Neuron (in vitro differentiated cells): ENCODE measurements at regions not wholly inside any gene's neighbourhood (a gene's known extent, or its start where the extent isn't known, plus 50 kb on each side); places are given as distances from the start of the nearest gene placed in this dataset.

Experiments
- H2AFZ ChIP-seq: one replicate; pipeline ENCODE4 v1.6.1; 2013; ENCODE audit warnings: low read depth, mild to moderate bottlenecking, inconsistent platforms, low read length, moderate library complexity
- H3K27me3 ChIP-seq: one replicate; pipeline ENCODE4 v1.6.1; 2013; ENCODE audit warnings: low read length; ENCODE audit not compliant: insufficient read depth
- H3K36me3 ChIP-seq: one replicate; pipeline ENCODE4 v1.6.1; 2013; ENCODE audit warnings: low read length; ENCODE audit not compliant: insufficient read depth
- H3K4me1 ChIP-seq: one replicate; pipeline ENCODE4 v1.6.1; 2013; ENCODE audit warnings: low read length; ENCODE audit not compliant: insufficient read depth
- H3K4me3 ChIP-seq: 2 replicates; pipeline ENCODE4 v1.5.1; 2013; ENCODE audit warnings: mild to moderate bottlenecking, low read length, moderate library complexity
- H3K9me3 ChIP-seq: one replicate; pipeline ENCODE4 v1.6.1; 2013; ENCODE audit warnings: low read length

DNA sequence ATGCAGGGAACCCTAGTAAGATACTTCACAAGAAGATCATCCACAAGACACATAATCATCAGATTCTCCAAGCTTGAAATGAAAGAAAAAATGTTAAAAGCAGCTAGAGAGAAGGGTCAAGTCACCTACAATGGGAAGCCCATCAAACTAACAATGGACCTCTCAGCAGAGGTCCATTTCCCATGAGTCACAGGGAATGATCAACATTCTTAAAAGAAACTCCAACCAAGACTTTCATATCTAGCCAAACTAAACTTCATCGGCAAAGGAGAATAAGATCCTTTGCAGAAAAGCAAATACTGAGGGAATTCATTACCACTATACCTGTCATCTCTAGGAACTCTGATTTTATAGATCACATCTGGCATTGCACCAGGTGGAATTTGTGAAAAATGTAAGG is 52.9 kb upstream of the SPATA31E1 start:
- peaks cover 3% of the 10 kb centered on the region for H3K4me1 ChIP-seq
- no peak overlapping the region for H2AFZ ChIP-seq
- H3K9me3 ChIP-seq, result no peaks in the 10 kb centered on the region
- no peak overlapping the region for H3K4me3 ChIP-seq
- H3K36me3 ChIP-seq, result no peaks in the 10 kb centered on the region
- no peaks in the 10 kb centered on the region for H3K27me3 ChIP-seq

DNA sequence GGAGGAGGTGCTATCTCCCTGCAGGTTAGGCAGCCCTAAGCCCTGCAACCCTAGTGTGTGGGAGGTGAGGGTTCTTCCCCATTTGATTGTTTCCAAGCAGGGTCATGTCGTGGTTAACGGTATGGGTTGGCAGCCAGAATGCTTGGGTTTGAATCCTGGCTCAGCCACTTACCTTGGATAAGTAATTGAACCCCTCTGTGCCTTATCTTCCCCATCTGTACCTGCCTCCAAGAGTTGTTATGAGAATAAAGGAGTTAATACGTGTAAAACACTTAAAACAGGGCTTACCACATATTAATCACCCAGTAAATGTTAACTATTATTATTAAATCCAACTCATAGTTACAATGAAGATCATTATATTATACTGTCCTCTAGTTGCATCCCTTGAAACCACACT is 52.2 kb upstream of the SPATA31E1 start:
- H3K4me3 ChIP-seq, result no peak overlapping the region
- no peaks in the 10 kb centered on the region for H3K36me3 ChIP-seq
- H3K27me3 ChIP-seq, result peaks cover 2% of the 10 kb centered on the region

GRCh38 chr9:87831159-87831558 is 51.5 kb upstream of the SPATA31E1 start:
- no peak overlapping the region for H2AFZ ChIP-seq
- H3K4me1 ChIP-seq, result peaks cover 3% of the 10 kb centered on the region
- no peak overlapping the region for H3K4me3 ChIP-seq
- no peaks in the 10 kb centered on the region for H3K9me3 ChIP-seq
- peaks cover 2% of the 10 kb centered on the region for H3K27me3 ChIP-seq
- H3K36me3 ChIP-seq, result no peaks in the 10 kb centered on the region

More for the DNA sequence above, 52.2 kb upstream of the SPATA31E1 start:
- no peak overlapping the region for H2AFZ ChIP-seq
- no peaks in the 10 kb centered on the region for H3K9me3 ChIP-seq
- peaks cover 3% of the 10 kb centered on the region for H3K4me1 ChIP-seq
